ENCODE measurements at regions not wholly inside any gene's neighbourhood (a gene's known extent, or its start where the extent isn't known, plus 50 kb on each side); places are given as distances from the start of the nearest gene placed in this dataset.

DNA sequence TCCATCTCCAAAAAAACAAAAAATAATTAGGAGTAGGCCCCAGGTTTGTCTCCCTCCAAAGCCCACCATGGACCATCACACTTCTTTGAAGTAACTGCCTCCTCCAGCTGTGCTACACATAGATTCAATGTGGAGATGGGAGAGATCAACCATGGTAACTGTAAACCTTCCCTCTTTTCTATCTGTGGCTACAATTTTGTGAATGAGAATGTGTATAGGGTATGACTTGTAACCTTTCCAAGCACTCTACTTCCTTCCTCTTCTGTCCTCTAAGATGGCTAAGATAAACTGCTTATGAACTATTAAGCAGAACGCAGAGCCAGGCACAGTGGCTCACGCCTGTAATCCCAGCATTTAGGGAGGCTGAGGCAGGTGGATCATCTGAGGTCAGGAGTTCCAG, 55.5 kb upstream of the ATP11B start:
- TF ChIP-seq POLR2A (IDR thresholded peaks at IDR 0.05) (no peak), POLR2AphosphoS5 (IDR thresholded peaks at IDR 0.05) (no peak)
- TF ChIP-seq, protein P1, sequence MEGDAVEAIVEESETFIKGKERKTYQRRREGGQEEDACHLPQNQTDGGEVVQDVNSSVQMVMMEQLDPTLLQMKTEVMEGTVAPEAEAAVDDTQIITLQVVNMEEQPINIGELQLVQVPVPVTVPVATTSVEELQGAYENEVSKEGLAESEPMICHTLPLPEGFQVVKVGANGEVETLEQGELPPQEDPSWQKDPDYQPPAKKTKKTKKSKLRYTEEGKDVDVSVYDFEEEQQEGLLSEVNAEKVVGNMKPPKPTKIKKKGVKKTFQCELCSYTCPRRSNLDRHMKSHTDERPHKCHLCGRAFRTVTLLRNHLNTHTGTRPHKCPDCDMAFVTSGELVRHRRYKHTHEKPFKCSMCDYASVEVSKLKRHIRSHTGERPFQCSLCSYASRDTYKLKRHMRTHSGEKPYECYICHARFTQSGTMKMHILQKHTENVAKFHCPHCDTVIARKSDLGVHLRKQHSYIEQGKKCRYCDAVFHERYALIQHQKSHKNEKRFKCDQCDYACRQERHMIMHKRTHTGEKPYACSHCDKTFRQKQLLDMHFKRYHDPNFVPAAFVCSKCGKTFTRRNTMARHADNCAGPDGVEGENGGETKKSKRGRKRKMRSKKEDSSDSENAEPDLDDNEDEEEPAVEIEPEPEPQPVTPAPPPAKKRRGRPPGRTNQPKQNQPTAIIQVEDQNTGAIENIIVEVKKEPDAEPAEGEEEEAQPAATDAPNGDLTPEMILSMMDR (IDR thresholded peaks at IDR 0.05), result no peak

All from suprapubic skin (tissue), 4 donors.